ENCODE measurements at regions not wholly inside any gene's neighbourhood (a gene's known extent, or its start where the extent isn't known, plus 50 kb on each side); places are given as distances from the start of the nearest gene placed in this dataset.

GRCh38 chr10:3714967-3715366, 70.0 kb downstream of the KLF6 start:
- TF ChIP-seq CTCF (conservative IDR thresholded peaks at IDR 0.05; ENCODE audit: low read depth, low read length) (no peak), EZH2 (IDR thresholded peaks at IDR 0.05; ENCODE audit: borderline replicate concordance, low read depth, low read length, poor library complexity, severe bottlenecking) (no peak)

Data from A673 (cell line).